Mesenteric fat pad (tissue), 1 donor: ENCODE measurements at regions not wholly inside any gene's neighbourhood (a gene's known extent, or its start where the extent isn't known, plus 50 kb on each side); places are given as distances from the start of the nearest gene placed in this dataset.
"Not testable (repeated sequence)": the region's sequence is repeated elsewhere in the genome, so short reads cannot be mapped to it uniquely, and the experiment has no call there.

Source experiments
- DNase-seq: peaks from one replicate; pipeline ENCODE4 v3.0.0-alpha.2; 2020; ENCODE audit warnings: low spot score
- donor health status: DM: yes; HTN: yes; CAD: no.

- DNase-seq = no peak
Measured at GRCh38 chr6:164408868-164409267, 900.5 kb downstream of the C6orf118 start.

GRCh38 chr6:164404812-164405488, 904.5 kb downstream of the C6orf118 start:
- DNase-seq = no peak

- DNase-seq = no peak
Measured at GRCh38 chr6:164401871-164402270, 907.5 kb downstream of the C6orf118 start.

- no peak for DNase-seq
Measured at GRCh38 chr6:164398647-164399046, 910.8 kb downstream of the C6orf118 start.

- DNase-seq = no peak
Measured at GRCh38 chr6:164396071-164397047, 913.0 kb downstream of the C6orf118 start.

GRCh38 chr6:164379795-164380194, 929.6 kb downstream of the C6orf118 start:
- no peak for DNase-seq

- no peak for DNase-seq
Measured at GRCh38 chr6:164378330-164378729, 931.1 kb downstream of the C6orf118 start.

- no peak for DNase-seq
Measured at GRCh38 chr6:164377348-164377918, 932.0 kb downstream of the C6orf118 start.

GRCh38 chr6:164370773-164371172, 938.6 kb downstream of the C6orf118 start:
- DNase-seq = no peak

- DNase-seq = no peak
Measured at GRCh38 chr6:164359441-164359840, 944.9 kb downstream of the QKI start.

GRCh38 chr6:164359036-164359435, 944.5 kb downstream of the QKI start:
- no peak for DNase-seq

- no peak for DNase-seq
Measured at GRCh38 chr6:164356814-164357213, 942.3 kb downstream of the QKI start.

- DNase-seq = no peak
Measured at GRCh38 chr6:164347455-164347854, 932.9 kb downstream of the QKI start.

- DNase-seq = no peak
Measured at GRCh38 chr6:164346631-164347030, 932.1 kb downstream of the QKI start.

GRCh38 chr6:164345806-164346496, 931.4 kb downstream of the QKI start:
- DNase-seq = no peak

GRCh38 chr6:164345327-164345726, 930.8 kb downstream of the QKI start:
- no peak for DNase-seq

- no peak for DNase-seq
Measured at GRCh38 chr6:164344801-164345291, 930.3 kb downstream of the QKI start.

GRCh38 chr6:164339442-164339841, 924.9 kb downstream of the QKI start:
- DNase-seq = not testable (repeated sequence)

- DNase-seq = no peak
Measured at GRCh38 chr6:164337925-164338397, 923.4 kb downstream of the QKI start.

- DNase-seq = no peak
Measured at GRCh38 chr6:164337024-164337924, 922.8 kb downstream of the QKI start.
